ENCODE measurements at regions not wholly inside any gene's neighbourhood (a gene's known extent, or its start where the extent isn't known, plus 50 kb on each side); places are given as distances from the start of the nearest gene placed in this dataset.

DNA sequence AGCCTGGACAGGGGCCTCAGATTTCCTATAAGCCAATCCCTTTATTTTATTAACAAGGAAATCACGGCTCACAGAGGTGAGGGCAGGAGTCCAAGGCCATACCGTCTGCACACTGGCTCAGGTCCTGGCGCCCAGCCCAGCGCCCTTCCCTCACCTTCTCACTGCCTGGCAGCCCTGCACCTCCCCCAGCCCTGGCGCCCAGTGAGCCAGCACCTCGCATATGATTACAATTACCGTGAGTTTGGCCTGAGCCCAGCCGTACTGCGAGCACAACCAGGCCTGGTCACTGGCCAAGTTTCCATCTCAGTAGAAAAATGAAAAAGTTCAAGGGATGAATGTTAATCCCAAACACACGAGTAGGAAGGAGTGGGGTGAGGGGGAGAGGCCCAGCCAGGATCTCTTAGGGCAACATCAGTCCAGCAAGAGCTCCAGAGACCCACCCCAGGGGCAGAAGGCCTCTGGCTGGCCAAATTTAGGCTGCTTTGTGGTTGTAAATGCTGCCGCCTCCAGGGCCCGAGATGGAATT lies 68.4 kb downstream of the MCFD2 start:
- H3K9me3 ChIP-seq, result no peaks in the 10 kb centered on the region
- H3K36me3 ChIP-seq (replicated peaks in 1 of 2; ENCODE audit: insufficient read depth in 1 of 2, low read depth in 2 of 2), result no peaks in the 10 kb centered on the region
- peak overlapping the region; percentile 46 to 88 (median 82) for H3K27ac ChIP-seq
- peaks cover 61% of the 10 kb centered on the region for H3K4me1 ChIP-seq
- intact Hi-C loops (cut with DNase I), result no loop called here
- TF ChIP-seq, protein P1, sequence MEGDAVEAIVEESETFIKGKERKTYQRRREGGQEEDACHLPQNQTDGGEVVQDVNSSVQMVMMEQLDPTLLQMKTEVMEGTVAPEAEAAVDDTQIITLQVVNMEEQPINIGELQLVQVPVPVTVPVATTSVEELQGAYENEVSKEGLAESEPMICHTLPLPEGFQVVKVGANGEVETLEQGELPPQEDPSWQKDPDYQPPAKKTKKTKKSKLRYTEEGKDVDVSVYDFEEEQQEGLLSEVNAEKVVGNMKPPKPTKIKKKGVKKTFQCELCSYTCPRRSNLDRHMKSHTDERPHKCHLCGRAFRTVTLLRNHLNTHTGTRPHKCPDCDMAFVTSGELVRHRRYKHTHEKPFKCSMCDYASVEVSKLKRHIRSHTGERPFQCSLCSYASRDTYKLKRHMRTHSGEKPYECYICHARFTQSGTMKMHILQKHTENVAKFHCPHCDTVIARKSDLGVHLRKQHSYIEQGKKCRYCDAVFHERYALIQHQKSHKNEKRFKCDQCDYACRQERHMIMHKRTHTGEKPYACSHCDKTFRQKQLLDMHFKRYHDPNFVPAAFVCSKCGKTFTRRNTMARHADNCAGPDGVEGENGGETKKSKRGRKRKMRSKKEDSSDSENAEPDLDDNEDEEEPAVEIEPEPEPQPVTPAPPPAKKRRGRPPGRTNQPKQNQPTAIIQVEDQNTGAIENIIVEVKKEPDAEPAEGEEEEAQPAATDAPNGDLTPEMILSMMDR (IDR thresholded peaks at IDR 0.05), result peak in 1 of 7 experiments; percentile 10
- no peak for TF ChIP-seq POLR2A (IDR thresholded peaks at IDR 0.05)
- ATAC-seq, result peak; percentile 94
- no peak overlapping the region for H3K4me3 ChIP-seq
- H3K27me3 ChIP-seq, result no peaks in the 10 kb centered on the region
- 10 to 11% methylated on average over 12 of the region's 12 CpGs for WGBS, 2 donors
- peak; percentile 99 to 100 (median 100) for DNase-seq

DNA sequence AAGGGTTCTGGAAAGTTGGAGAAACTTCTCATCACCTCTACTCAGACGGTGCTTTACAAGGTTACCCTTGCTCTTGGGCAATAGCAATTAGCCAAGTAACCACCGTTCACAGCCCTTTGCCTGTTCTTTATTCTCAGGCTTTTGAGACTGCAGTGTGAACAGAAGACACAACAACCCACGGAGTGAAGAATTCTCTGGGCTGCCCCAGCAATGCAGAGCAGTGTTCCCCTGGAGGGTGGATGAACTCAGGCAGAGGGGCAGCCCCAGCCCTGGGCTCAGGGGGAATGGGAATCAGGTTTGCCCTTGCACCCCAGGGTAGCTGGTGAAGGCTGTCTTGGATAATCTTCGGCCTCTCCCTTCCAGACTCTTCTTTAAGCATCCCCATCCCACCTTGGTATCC lies 69.1 kb downstream of the MCFD2 start:
- Histone ChIP-seq H3K36me3 (replicated peaks in 1 of 2; ENCODE audit: insufficient read depth in 1 of 2, low read depth in 2 of 2) (no peaks in the 10 kb centered on the region), H3K9me3 (no peaks in the 10 kb centered on the region), H3K27me3 (no peaks in the 10 kb centered on the region), H3K4me3 (no peak overlapping the region), H3K4me1 (peaks cover 61% of the 10 kb centered on the region), H3K27ac (peak overlapping the region; percentile 18 to 88 (median 82))
- WGBS, 2 donors, result 25 to 36% methylated on average over 4 of the region's 4 CpGs
- ATAC-seq (no peak), DNase-seq (no peak)
- TF ChIP-seq POLR2A (IDR thresholded peaks at IDR 0.05), result no peak
- TF ChIP-seq, protein P1 (IDR thresholded peaks at IDR 0.05), result no peak
- intact Hi-C loops (cut with DNase I), result no loop called here

DNA sequence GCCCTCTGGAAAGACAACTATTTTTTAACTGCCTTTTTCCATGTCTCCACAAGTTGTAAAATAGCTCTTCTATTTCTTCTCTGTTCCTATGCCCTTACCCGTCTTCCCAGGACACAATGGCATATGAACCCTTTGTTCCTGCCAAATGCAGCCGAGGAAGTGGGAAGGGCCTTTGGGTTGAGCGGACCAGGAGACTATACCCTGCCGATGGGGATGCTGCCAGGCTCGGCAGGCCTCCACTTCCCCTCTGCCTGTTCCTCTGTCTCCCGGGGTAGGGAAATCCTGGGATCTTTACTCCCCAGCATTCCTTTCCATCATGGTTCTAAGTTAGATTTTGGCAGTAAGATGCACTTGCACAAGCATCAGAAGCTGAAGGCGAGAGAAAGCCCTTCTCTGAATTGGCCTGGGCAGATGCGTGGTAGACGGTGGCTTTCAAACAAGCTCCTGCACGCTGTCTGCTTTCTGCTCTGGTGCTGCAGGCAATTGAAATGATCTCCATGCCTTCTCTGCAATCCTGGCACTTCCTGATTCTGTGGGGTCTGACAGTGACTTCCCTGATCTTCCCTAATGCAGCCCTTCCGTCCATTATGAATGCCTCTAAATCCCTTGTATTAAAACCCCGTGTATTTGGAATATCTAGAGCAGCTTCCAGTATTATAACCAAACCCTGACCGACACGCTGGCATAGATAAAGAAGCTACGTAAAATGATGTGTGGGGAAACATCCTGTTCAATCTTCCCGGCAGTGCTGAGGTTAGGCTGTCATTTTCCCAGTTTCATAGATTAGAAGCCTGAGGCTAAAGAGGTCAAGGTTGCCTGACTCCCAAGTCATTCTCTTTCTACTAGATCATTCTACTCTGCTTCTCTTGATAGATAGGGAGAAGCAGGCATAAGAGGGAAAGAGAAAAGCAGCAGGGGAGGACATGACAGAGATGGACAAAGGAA lies 69.8 kb downstream of the MCFD2 start:
- Histone ChIP-seq H3K9me3 (no peaks in the 10 kb centered on the region), H3K27me3 (no peaks in the 10 kb centered on the region), H3K4me3 (no peak overlapping the region), H3K27ac (peak overlapping the region in 3 of 4 donors; percentile 80 to 88 (median 83)), H3K4me1 (peaks cover 54% of the 10 kb centered on the region), H3K36me3 (replicated peaks in 1 of 2; ENCODE audit: insufficient read depth in 1 of 2, low read depth in 2 of 2) (no peaks in the 10 kb centered on the region)
- intact Hi-C loops (cut with DNase I), result no loop called here
- no peak for ATAC-seq
- no peak for DNase-seq
- TF ChIP-seq, protein P1 (IDR thresholded peaks at IDR 0.05), result no peak
- no peak for TF ChIP-seq POLR2A (IDR thresholded peaks at IDR 0.05)
- 69 to 79% methylated on average over 16 of the region's 16 CpGs for WGBS, 2 donors

DNA sequence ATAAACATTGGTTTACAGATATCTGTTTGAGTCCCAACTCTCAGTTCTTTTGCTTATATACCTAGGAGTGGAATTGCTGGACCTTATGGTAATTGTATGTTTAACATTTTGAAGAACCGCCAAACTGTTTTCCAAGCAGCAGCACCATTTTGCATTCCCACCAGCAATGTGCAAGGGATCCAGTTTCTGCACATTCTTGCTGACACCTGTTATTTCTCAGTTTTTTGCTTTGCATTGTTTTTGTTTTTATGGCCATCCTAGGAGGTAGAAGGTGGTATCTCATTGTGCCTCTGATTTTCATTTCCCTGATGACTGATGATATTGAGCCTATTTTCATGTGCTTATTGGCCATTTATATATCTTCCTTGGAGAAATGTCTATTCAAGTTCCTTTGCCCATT lies 71.2 kb downstream of the MCFD2 start:
- intact Hi-C loops (cut with DNase I), result no loop called here
- no peaks in the 10 kb centered on the region for H3K27me3 ChIP-seq
- DNase-seq (no peak), ATAC-seq (no peak)
- H3K9me3 ChIP-seq, result no peaks in the 10 kb centered on the region
- H3K27ac ChIP-seq, result no peak overlapping the region
- H3K36me3 ChIP-seq (replicated peaks in 1 of 2; ENCODE audit: insufficient read depth in 1 of 2, low read depth in 2 of 2), result no peaks in the 10 kb centered on the region
- H3K4me1 ChIP-seq, result peaks cover 40% of the 10 kb centered on the region
- no peak for TF ChIP-seq POLR2A (IDR thresholded peaks at IDR 0.05)
- TF ChIP-seq, protein P1 (IDR thresholded peaks at IDR 0.05), result no peak
- H3K4me3 ChIP-seq, result no peak overlapping the region
- 100% methylated on average over 1 of the region's 1 CpG for WGBS, 2 donors

All from body of pancreas (tissue), 4 donors.